Body of pancreas (tissue), 4 donors: ENCODE measurements at regions not wholly inside any gene's neighbourhood (a gene's known extent, or its start where the extent isn't known, plus 50 kb on each side); places are given as distances from the start of the nearest gene placed in this dataset.

Experiments used
- ATAC-seq: fragments of 150-250 bp; one replicate; pipeline ENCODE4 v1.9.1; 2016
- DNase-seq, 4 donors: peaks; one replicate each; pipeline ENCODE4 v3.0.0-alpha.2; 2019
- H3K27ac ChIP-seq, 4 donors: fragments of 200-600 bp; sonication (generic); 1 replicate in 3 of 4; 2 replicates in 1 of 4; pipeline versions ENCODE4 v1.5.1 to v1.6.1; 2016 to 2019; ENCODE audit warnings: mild to moderate bottlenecking in 1 of 4, mixed read lengths in 1 of 4, moderate library complexity in 1 of 4
- H3K27me3 ChIP-seq, 2 donors: fragments of 200-600 bp; sonication (generic); one replicate each; pipeline ENCODE4 v1.6.0; 2016; ENCODE audit warnings: mild to moderate bottlenecking in 1 of 2
- H3K36me3 ChIP-seq, 2 donors: fragments of 200-600 bp; sonication (generic); replicated peaks in 1 of 2; 2 replicates each; pipeline ENCODE4 v1.5.1; 2016; ENCODE audit warnings: low read depth in 2 of 2; ENCODE audit not compliant: insufficient read depth in 1 of 2
- H3K4me1 ChIP-seq: fragments of 200-600 bp; sonication (generic); one replicate; pipeline ENCODE4 v1.6.0; 2016
- H3K4me3 ChIP-seq, 2 donors: fragments of 200-600 bp; sonication (generic); 1 replicate in 1 of 2; 2 replicates in 1 of 2; pipeline ENCODE4 v1.5.1; 2016 to 2019
- H3K9me3 ChIP-seq, 3 donors: fragments of 200-600 bp; sonication (generic); 1 replicate in 2 of 3; 2 replicates in 1 of 3; pipeline ENCODE4 v1.5.1; 2016
- CTCF ChIP-seq, 7 experiments: fragments of 450-650 bp in 4 of 7; fragments of 200-600 bp in 3 of 7; sonication (generic) in 3 of 7; IDR thresholded peaks; one replicate each; pipeline ENCODE4 v1.5.1; 2016 to 2019; ENCODE audit warnings: antibody characterized with exemption in 7 of 7
- POLR2A ChIP-seq, 3 donors: fragments of 450-650 bp; IDR thresholded peaks; one replicate each; pipeline ENCODE4 v1.6.1; 2016; ENCODE audit warnings: antibody characterized with exemption in 3 of 3, mild to moderate bottlenecking in 2 of 3
- WGBS, 2 donors: methylation state at CpG; one replicate each; pipeline ENCODE4 v1.1.5; 2017; 5-methylcytosine and 5-hydroxymethylcytosine counted together
- intact Hi-C: fragments of 100-400 bp; cut with DNase I; formaldehyde crosslinking; loops from one replicate; pipeline ENCODE4 v1.15.1; 2023

DNA sequence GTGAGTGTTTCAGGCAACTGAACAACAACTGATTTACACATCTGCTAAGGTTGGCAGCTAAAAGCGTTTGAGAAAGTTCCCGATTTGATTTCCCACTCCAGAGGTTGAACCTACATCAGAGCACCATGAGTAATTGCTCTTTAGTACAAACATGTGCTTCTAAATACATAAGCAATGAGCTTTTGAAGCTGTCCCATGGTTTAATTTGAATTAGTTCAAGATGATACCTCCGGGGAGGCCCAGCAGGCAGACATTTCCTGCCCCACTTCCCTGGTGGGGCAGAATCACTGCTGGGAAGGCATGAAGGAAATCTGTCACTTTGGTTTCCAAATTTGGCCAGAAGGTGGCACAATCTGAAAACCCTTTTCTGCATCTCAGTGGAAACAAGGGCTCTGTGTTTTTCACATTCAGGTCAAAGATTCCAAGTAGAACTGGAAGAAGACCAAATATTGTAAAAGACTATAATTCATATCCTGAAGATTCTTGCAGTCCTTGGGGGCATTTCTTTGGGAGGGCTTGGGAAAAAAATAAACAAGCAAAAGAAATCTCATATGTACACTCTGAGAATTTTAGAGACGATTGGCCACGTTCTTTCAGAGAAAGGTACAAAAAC is 176.2 kb upstream of the FAM20A start:
- no peaks in the 10 kb centered on the region for H3K9me3 ChIP-seq
- peak; percentile 54 to 67 (median 65) for DNase-seq
- TF ChIP-seq CTCF (IDR thresholded peaks at IDR 0.05) (peak; percentile 52 to 85 (median 72)), POLR2A (IDR thresholded peaks at IDR 0.05) (no peak)
- peak; percentile 65 for ATAC-seq
- H3K36me3 ChIP-seq: no peaks in the 10 kb centered on the region
- no peaks in the 10 kb centered on the region for H3K27me3 ChIP-seq
- H3K4me1 ChIP-seq: peaks cover 17% of the 10 kb centered on the region
- peak overlapping the region in 1 of 4 donors; percentile 9 for H3K27ac ChIP-seq
- intact Hi-C loops: loop anchor here (5.0 kb wide), 1 partner anchor 460 kb away; no protein-coding TSS in a partner anchor
- 16 to 19% methylated on average over 5 of the region's 5 CpGs for WGBS, 2 donors
- no peak overlapping the region for H3K4me3 ChIP-seq

GRCh38 chr17:68776451-68776850 is 175.3 kb upstream of the FAM20A start:
- H3K4me1 ChIP-seq: peaks cover 17% of the 10 kb centered on the region
- no peak for TF ChIP-seq CTCF (IDR thresholded peaks at IDR 0.05)
- no peak overlapping the region for H3K4me3 ChIP-seq
- H3K27me3 ChIP-seq: no peaks in the 10 kb centered on the region
- no peaks in the 10 kb centered on the region for H3K36me3 ChIP-seq
- H3K27ac ChIP-seq: no peak overlapping the region
- DNase-seq (no peak), ATAC-seq (no peak)
- no peaks in the 10 kb centered on the region for H3K9me3 ChIP-seq
- 81 to 86% methylated on average over 3 of the region's 3 CpGs for WGBS, 2 donors
- intact Hi-C loops: loop anchor here (5.0 kb wide), 1 partner anchor 461 kb away; no protein-coding TSS in a partner anchor

DNA sequence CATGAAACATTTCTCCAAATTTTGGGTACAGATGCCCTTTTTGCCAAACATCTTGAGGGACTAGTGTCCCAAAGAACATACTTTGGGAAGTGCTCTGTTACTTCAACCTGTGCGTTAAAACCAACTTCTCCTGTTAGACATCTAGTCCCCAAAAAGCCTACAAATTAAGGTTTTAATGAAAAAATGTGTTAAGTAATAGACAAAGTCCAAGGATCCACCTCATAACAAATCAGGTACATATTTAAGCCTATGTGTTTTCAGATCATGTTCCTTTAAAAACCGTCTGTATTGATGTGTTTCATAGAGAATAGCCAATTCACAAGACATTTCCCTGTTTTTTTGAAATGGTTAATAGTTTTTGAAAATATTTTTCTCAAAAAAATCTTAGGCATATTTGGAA is 174.8 kb upstream of the FAM20A start:
- no peak for DNase-seq
- Histone ChIP-seq H3K9me3 (no peaks in the 10 kb centered on the region), H3K4me3 (no peak overlapping the region), H3K27me3 (no peaks in the 10 kb centered on the region), H3K27ac (no peak overlapping the region), H3K4me1 (peaks cover 17% of the 10 kb centered on the region), H3K36me3 (no peaks in the 10 kb centered on the region)
- 84 to 90% methylated on average over 2 of the region's 2 CpGs for WGBS, 2 donors
- intact Hi-C loops: loop anchor here (5.0 kb wide), 1 partner anchor 461 kb away; no protein-coding TSS in a partner anchor
- TF ChIP-seq CTCF (IDR thresholded peaks at IDR 0.05) (no peak), POLR2A (IDR thresholded peaks at IDR 0.05) (no peak)
- no peak for ATAC-seq

- Histone ChIP-seq H3K9me3 (no peaks in the 10 kb centered on the region), H3K27ac (no peak overlapping the region), H3K4me1 (peaks cover 17% of the 10 kb centered on the region), H3K27me3 (no peaks in the 10 kb centered on the region), H3K4me3 (no peak overlapping the region), H3K36me3 (no peaks in the 10 kb centered on the region)
- no peak for TF ChIP-seq POLR2A (IDR thresholded peaks at IDR 0.05)
- TF ChIP-seq CTCF (IDR thresholded peaks at IDR 0.05): no peak
- ATAC-seq: no peak
- DNase-seq: no peak
- intact Hi-C loops: loop anchor here (5.0 kb wide), 1 partner anchor 462 kb away; no protein-coding TSS in a partner anchor
Measured at GRCh38 chr17:68775318-68775717, 174.2 kb upstream of the FAM20A start.
